ENCODE measurements at regions not wholly inside any gene's neighbourhood (a gene's known extent, or its start where the extent isn't known, plus 50 kb on each side); places are given as distances from the start of the nearest gene placed in this dataset.
"Not testable (repeated sequence)": the region's sequence is repeated elsewhere in the genome, so short reads cannot be mapped to it uniquely, and the experiment has no call there.

DNA sequence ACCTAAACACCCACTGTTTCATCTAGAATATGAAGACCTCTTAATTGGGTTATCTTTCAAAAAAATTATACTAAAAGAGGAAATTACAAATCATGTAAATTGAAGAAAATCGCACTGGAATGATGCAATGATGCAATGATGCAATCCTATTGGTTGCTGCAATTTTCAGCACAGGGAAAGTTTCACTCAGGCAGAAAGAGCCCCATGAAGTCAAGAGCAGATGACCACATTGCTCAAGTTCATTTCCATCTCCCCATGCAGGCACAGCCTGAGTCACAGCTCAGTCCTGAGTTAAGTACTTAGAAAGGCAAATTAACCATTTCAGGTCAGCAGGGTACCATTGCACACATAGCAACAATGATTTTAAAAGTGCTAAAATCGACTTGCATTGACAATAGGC, 180.3 kb upstream of the MYO3A start:
- no peaks in the 10 kb centered on the region for H3K4me1 Mint-ChIP-seq
- H3K27ac Mint-ChIP-seq, result no peak overlapping the region
- no peaks in the 10 kb centered on the region for H3K36me3 Mint-ChIP-seq
- H3K9me3 Mint-ChIP-seq, result peaks cover 3% of the 10 kb centered on the region
- H3K4me3 Mint-ChIP-seq, result no peak overlapping the region
- ATAC-seq, result no peak
- H3K27me3 Mint-ChIP-seq, result no peaks in the 10 kb centered on the region

DNA sequence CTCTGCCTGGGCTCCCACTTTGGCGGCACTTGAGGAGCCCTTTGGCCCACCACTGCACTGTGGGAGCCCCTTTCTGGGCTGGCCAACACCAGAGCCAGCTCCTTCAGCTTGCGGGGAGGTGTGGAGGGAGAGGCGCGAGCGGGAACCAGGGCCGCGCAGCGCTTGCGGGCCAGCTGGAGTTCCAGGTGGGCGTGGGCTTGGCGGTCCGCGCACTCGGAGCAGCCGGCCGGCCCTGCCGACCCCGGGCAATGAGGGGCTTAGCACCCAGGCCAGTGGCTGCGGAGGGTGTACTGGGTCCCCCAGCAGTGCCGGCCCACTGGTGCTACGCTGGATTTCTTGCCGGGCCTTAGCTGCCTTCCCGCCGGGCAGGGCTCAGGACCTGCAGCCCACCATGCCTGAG, 178.2 kb upstream of the MYO3A start:
- not testable (repeated sequence) for H3K4me3 Mint-ChIP-seq, H3K36me3 Mint-ChIP-seq

DNA sequence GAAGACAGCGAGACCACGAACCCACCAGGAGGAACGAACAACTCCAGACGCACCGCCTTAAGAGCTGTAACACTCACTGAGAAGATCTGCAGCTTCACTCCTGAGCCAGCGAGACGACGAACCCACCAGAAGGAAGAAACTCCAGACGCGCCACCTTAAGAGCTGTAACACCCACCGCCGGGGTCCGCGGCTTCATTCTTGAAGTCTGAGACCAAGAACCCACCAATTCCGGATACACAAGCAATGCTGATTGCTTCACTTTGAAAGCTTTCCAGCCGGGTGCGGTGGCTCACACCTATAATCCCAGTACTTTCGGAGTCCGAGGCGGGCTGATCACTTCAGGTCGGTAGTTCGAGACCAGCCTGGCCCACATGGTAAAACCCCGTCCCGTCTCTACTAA, 177.2 kb upstream of the MYO3A start:
- H3K27me3 Mint-ChIP-seq, result no peaks in the 10 kb centered on the region
- no peaks in the 10 kb centered on the region for H3K9me3 Mint-ChIP-seq
- no peaks in the 10 kb centered on the region for H3K36me3 Mint-ChIP-seq
- H3K4me3 Mint-ChIP-seq, result no peak overlapping the region
- H3K4me1 Mint-ChIP-seq, result no peaks in the 10 kb centered on the region
- ATAC-seq, result no peak
- no peak overlapping the region for H3K27ac Mint-ChIP-seq

More for the DNA sequence above, 178.2 kb upstream of the MYO3A start:
- ATAC-seq, H3K27me3 Mint-ChIP-seq, H3K9me3 Mint-ChIP-seq, H3K27ac Mint-ChIP-seq, H3K4me1 Mint-ChIP-seq: not testable (repeated sequence)

DNA sequence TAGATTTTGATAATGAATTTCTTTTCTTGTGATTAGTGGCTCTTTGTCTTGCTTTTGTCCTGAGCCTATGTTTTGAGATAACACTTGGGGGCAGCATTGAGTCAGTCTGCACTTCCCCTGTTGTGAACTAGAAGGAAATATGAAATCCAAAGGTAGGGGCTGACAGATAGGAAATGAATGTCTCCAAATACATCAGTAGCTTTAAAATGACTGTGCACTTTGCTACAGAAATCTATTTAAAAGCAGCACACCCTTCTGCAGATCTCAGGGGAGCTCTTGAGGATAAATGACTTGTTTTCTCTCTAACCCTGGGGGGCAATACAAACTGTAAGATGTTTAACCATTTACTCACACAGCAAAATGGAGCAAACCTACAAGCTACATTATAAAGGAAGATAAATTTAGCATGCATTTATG, 176.0 kb upstream of the MYO3A start:
- Mint-ChIP-seq H3K36me3 (no peaks in the 10 kb centered on the region), H3K27ac (no peak overlapping the region), H3K4me3 (no peak overlapping the region), H3K9me3 (no peaks in the 10 kb centered on the region), H3K27me3 (no peaks in the 10 kb centered on the region), H3K4me1 (no peaks in the 10 kb centered on the region)
- ATAC-seq, result no peak

DNA sequence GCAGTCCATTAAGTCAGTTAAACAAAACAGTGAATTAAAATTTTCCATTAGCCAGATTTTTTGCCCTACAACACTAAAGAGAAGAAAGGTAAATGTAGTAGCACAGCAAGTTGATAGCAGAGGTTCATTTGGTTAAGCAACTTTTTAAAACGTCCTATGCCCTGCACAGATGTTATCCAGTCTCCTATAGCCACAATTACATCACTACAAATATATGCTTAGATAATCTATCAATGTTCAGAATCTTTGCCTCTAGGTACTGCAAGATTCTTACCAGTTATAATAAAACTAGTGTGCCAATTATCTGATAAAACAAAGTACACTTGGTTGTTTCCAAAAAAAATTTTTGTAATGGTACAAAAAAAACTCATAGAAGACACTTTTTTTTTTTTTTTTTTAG, 175.5 kb upstream of the MYO3A start:
- Mint-ChIP-seq H3K4me1 (no peaks in the 10 kb centered on the region), H3K36me3 (no peaks in the 10 kb centered on the region), H3K27me3 (no peaks in the 10 kb centered on the region), H3K27ac (no peak overlapping the region), H3K9me3 (no peaks in the 10 kb centered on the region), H3K4me3 (no peak overlapping the region)
- ATAC-seq, result no peak

DNA sequence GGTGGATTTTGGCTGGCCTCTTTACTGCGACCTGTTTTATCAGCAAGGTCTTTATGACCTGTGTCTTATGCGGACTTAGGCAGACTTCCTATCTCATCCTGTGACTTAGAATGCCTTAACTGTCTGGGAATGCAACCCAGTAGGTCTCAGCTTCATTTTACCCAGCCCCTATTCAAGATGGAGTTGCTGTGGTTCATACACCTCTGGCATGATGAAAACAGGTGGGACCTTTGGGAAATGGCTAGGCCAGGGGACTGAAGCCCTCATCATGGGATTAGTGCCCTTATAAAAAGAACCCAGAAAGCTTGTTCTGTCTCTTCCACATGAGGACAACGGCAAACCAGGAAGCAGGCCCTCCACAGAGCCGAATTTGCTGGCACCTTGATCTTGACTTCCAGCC, 172.1 kb upstream of the MYO3A start:
- H3K4me3 Mint-ChIP-seq, result no peak overlapping the region
- H3K9me3 Mint-ChIP-seq, result peaks cover 2% of the 10 kb centered on the region
- H3K4me1 Mint-ChIP-seq, result no peaks in the 10 kb centered on the region
- peaks cover 14% of the 10 kb centered on the region for H3K27me3 Mint-ChIP-seq
- ATAC-seq, result no peak
- H3K36me3 Mint-ChIP-seq, result no peaks in the 10 kb centered on the region
- H3K27ac Mint-ChIP-seq, result no peak overlapping the region

DNA sequence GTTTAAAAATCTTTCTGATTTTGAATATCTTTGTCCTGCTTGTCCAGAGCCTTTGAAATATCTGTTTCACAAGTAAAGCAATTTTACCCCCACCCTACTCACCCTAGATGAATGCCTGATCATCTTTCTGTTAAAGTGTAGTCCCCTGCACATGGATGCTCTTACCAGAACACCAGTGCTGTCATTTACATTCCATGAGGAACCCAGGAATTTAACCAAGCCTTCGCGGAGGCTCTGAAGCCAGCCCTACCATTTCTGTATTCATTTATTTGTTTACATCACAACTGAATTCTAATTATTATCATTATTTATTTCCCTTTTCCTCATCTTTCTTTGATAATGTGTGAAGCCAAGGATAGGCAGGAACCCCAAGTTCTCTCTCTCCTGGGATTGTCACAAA, 167.8 kb upstream of the MYO3A start:
- Mint-ChIP-seq H3K9me3 (peaks cover 2% of the 10 kb centered on the region), H3K36me3 (no peaks in the 10 kb centered on the region), H3K27ac (no peak overlapping the region), H3K4me3 (no peak overlapping the region), H3K27me3 (peaks cover 16% of the 10 kb centered on the region), H3K4me1 (no peaks in the 10 kb centered on the region)
- no peak for ATAC-seq

DNA sequence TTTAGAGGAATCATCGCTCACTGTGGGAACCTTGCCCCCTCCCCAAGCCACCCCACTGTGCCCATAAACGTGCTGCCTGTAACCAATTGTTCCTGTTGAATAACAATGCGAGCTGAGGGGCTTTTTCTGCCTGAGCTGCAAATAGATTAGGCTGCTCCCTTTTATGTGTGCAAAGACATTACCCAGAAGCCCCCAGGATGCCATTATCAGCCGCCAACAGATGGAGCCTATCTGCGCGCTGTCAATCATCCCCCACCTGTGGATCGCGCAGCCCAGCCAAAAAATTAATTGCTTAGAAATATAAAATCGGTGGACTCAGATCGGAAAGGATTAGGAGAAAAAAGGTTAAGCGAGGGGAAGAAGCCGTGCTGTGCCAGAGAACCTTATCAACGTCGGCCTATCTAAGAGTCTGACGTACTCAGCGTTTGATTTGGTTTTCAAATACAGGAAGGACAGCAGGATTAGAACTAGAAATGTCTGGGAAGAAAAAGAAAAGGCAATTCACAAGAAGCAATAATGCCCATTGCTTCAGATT, 167.3 kb upstream of the MYO3A start:
- Mint-ChIP-seq H3K4me1 (no peaks in the 10 kb centered on the region), H3K36me3 (no peaks in the 10 kb centered on the region), H3K9me3 (peaks cover 2% of the 10 kb centered on the region), H3K27ac (no peak overlapping the region), H3K27me3 (peaks cover 16% of the 10 kb centered on the region), H3K4me3 (no peak overlapping the region)
- no peak for ATAC-seq

DNA sequence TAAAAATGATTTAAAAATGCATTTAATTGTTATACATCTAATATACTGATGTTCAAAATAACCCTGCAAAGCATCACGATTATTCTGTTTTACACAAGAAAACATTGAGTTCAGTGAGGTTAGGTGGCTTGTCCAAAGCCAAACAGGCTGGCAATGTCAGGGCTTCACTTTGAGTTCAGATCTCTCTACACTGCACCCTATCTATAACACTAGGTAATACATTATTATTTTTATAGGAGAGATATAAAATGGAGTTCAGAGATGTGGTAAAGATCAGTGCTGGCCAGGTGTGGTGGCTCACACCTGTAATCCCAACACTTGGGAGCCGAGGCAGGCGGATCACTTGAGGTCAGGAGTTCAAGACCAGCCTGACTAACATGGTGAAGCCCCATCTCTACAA, 165.9 kb upstream of the MYO3A start:
- ATAC-seq, result no peak
- no peak overlapping the region for H3K27ac Mint-ChIP-seq
- no peaks in the 10 kb centered on the region for H3K36me3 Mint-ChIP-seq
- H3K27me3 Mint-ChIP-seq, result peaks cover 16% of the 10 kb centered on the region
- no peak overlapping the region for H3K4me3 Mint-ChIP-seq
- peaks cover 2% of the 10 kb centered on the region for H3K9me3 Mint-ChIP-seq
- H3K4me1 Mint-ChIP-seq, result no peaks in the 10 kb centered on the region

DNA sequence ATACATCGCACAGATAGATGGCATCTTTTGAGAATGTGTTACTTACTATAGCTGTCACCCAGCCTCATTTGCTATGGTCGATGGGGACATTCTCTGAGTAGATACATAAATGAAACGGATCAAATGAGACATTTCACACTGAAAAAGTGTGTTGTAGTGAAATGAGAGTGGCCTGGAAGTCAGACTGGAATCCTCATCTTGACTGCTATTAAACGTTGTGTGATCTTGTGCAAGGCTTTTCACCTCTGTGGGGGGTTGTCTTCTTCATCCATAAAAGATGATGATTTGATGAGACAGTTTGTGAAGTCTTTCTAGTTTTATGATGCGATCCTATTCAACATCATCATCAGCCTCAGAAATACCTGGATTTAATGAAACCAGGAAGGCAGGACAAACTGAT, 155.4 kb upstream of the MYO3A start:
- Mint-ChIP-seq H3K27ac (no peak overlapping the region), H3K36me3 (no peaks in the 10 kb centered on the region), H3K9me3 (peaks cover 5% of the 10 kb centered on the region), H3K4me1 (no peaks in the 10 kb centered on the region), H3K27me3 (peaks cover 6% of the 10 kb centered on the region), H3K4me3 (no peak overlapping the region)
- ATAC-seq, result no peak

DNA sequence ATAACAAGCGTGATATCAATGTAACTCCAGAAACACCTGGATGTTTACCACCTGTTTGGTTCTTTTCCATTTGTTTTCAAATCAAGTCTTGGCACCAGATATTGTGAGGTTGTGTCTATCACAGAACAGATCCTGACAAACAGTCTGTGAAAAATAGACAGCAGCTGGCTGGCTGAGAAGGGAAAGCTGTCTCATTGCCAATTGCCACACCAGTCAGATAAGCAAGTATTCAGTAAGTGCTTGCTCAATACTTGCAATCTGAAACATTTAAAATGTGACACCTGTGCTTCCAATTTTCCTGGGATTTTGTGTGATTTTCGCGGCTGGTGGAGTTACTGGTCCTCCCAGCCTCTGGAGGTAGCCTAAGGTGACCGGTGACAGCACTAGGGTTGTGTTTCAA, 147.9 kb upstream of the MYO3A start:
- Mint-ChIP-seq H3K9me3 (no peaks in the 10 kb centered on the region), H3K36me3 (no peaks in the 10 kb centered on the region), H3K27me3 (no peaks in the 10 kb centered on the region), H3K4me1 (no peaks in the 10 kb centered on the region), H3K27ac (no peak overlapping the region), H3K4me3 (no peak overlapping the region)
- no peak for ATAC-seq

DNA sequence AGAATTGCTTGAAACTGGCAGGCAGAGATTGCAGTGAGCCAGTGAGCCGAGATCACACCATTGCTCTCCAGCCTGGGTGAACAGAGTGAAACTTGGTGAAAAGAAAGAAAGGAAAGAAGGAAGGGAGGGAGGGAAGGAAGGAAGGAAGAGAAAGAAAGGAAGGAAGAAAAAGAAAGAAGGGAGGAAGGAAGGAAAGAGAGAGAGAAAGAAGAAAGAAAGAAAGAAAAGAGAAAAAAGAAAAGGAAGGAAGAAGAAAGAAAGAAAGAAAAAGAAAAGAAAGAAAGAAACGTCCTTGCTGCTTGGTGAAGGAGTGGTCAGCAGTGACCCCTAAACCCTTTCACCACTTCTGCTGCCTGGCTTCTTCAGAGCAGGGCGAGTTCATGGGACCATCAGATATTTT, 147.1 kb upstream of the MYO3A start:
- ATAC-seq, result no peak
- no peaks in the 10 kb centered on the region for H3K36me3 Mint-ChIP-seq
- H3K9me3 Mint-ChIP-seq, result no peaks in the 10 kb centered on the region

DNA sequence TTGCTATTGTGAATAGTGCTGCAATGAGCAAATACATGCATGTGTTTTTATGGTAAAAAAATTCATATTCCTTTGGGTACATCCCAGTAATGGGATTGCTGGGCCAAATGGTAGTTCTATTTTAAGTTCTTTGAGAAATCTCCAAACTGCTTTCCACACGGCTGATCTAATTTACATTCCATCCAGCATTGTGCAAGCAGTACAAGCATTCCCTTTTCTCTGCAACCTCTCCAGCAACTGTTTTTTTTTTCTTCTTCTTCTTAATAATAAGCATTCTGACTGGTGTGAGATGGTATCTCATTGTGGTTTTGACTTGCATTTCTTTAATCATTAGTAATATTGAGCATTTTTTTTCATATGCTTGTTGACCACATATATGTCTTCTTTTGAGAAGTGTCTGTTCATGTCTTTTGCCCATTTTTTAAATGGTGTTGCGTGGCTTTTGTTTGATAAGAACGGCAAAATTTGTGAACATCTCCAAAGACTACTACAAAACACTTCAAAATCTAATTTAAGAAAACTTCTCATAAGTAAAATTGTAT, 136.1 kb upstream of the MYO3A start:
- Mint-ChIP-seq H3K9me3 (no peaks in the 10 kb centered on the region), H3K4me1 (no peaks in the 10 kb centered on the region), H3K4me3 (no peak overlapping the region), H3K36me3 (no peaks in the 10 kb centered on the region), H3K27ac (no peak overlapping the region), H3K27me3 (no peaks in the 10 kb centered on the region)
- ATAC-seq, result no peak

More for the DNA sequence above, 147.1 kb upstream of the MYO3A start:
- Mint-ChIP-seq H3K27ac (no peak overlapping the region), H3K4me1 (no peaks in the 10 kb centered on the region), H3K27me3 (no peaks in the 10 kb centered on the region), H3K4me3 (no peak overlapping the region)

DNA sequence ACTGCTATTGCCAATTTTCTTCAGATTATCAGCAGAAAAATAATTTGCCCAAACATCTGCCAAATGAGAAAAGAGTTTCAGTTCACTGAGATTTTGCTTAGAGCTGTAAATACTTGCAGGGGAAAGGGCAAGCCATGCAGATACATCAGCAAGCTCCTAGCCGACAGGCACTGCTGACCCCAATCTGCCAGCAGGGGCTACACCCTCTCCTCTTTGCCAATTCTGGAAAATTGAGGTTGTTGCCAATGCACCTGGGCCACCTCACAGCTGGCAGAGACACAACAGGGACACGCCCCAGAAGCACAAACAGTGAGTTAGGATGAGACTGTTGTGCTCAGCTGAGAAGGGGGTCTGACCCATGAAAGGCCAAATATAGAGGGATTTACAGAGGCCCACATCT, 129.5 kb upstream of the MYO3A start:
- no peaks in the 10 kb centered on the region for H3K4me1 Mint-ChIP-seq
- H3K4me3 Mint-ChIP-seq, result no peak overlapping the region
- H3K27ac Mint-ChIP-seq, result no peak overlapping the region
- no peaks in the 10 kb centered on the region for H3K9me3 Mint-ChIP-seq
- peaks cover 10% of the 10 kb centered on the region for H3K27me3 Mint-ChIP-seq
- no peak for ATAC-seq
- no peaks in the 10 kb centered on the region for H3K36me3 Mint-ChIP-seq

DNA sequence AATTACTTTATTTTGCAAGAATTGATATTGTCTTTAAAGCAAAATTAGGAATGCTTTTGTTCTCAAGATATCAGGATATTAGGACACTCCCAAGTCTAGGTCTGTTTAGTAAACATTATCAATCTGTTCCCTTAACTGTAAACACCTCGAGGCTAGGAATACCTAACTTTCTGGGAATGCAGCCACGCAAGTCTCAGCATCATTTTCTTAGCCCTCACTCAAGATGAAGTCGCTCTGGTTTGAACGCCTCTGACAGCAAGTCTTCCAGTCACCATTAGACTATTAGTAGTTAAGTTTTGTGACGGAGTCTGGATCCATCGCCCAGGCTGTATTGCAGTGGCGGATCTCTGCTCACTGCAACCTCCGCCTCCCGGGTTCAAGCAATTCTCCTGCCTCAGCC, 128.0 kb upstream of the MYO3A start:
- Mint-ChIP-seq H3K9me3 (no peaks in the 10 kb centered on the region), H3K27ac (no peak overlapping the region), H3K4me3 (no peak overlapping the region), H3K36me3 (no peaks in the 10 kb centered on the region), H3K4me1 (no peaks in the 10 kb centered on the region), H3K27me3 (peaks cover 10% of the 10 kb centered on the region)
- no peak for ATAC-seq

DNA sequence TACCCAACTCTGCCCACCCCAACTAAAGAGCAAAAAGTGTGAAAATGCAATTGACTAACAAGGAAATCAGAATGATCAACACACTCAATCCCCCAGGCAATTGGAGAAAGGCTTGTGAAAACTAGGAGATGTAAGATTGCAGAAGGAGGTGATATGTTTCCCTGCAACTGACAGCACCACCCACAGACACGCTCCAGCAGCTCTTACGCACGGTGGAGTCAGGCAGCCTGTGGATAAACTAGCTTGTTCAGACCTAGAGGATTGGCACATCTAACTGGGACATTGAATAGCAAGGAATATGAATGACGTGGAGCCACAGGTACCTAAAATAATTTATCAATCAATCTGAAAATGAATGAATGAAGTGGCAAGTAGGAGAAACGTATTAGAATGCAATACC, 125.7 kb upstream of the MYO3A start:
- H3K27ac Mint-ChIP-seq, result no peak overlapping the region
- H3K27me3 Mint-ChIP-seq, result peaks cover 10% of the 10 kb centered on the region
- H3K9me3 Mint-ChIP-seq, result no peaks in the 10 kb centered on the region

More for the DNA sequence above, 125.7 kb upstream of the MYO3A start:
- Mint-ChIP-seq H3K4me1 (no peaks in the 10 kb centered on the region), H3K36me3 (no peaks in the 10 kb centered on the region), H3K4me3 (no peak overlapping the region)
- no peak for ATAC-seq

Data from stimulated activated memory B cell treated with anti-CD40 and anti-IgM and Interleukin-4, amounts not matched to agents 10 μg/mL and 1 μg/mL and 100 μg/mL, for 72 hours (primary cell).